ENCODE measurements at regions not wholly inside any gene's neighbourhood (a gene's known extent, or its start where the extent isn't known, plus 50 kb on each side); places are given as distances from the start of the nearest gene placed in this dataset.

- TF ChIP-seq CTCF (IDR thresholded peaks at IDR 0.05) (no peak), POLR2AphosphoS5 (IDR thresholded peaks at IDR 0.05) (no peak)
Observed at GRCh38 chrX:22629105-22629725, 356.5 kb downstream of the CBLL2 start.
